ENCODE measurements at regions not wholly inside any gene's neighbourhood (a gene's known extent, or its start where the extent isn't known, plus 50 kb on each side); places are given as distances from the start of the nearest gene placed in this dataset.

GRCh38 chr13:75042807-75043206, 439.2 kb downstream of the TBC1D4 start:
- no peaks in the 10 kb centered on the region for H3K9me3 ChIP-seq
- no peak overlapping the region for H2AFZ ChIP-seq (ENCODE audit: low read depth)
- H3K36me3 ChIP-seq (replicated peaks in 1 of 2; ENCODE audit: control insufficient read depth in 1 of 2, insufficient read depth in 2 of 2, low read length in 1 of 2), result no peaks in the 10 kb centered on the region
- TF ChIP-seq SMC3 (IDR thresholded peaks at IDR 0.05; ENCODE audit: low read depth, low read length) (no peak), RCOR1 (IDR thresholded peaks at IDR 0.05; ENCODE audit: low read length) (no peak), EZH2phosphoT487 (IDR thresholded peaks at IDR 0.05; ENCODE audit: borderline replicate concordance, low read depth) (no peak), RAD21 (IDR thresholded peaks at IDR 0.05; ENCODE audit: low read length) (no peak), MXI1 (IDR thresholded peaks at IDR 0.05; ENCODE audit: low read depth, low read length) (no peak), RXRA (IDR thresholded peaks at IDR 0.05; ENCODE audit: borderline replicate concordance, low read depth) (no peak), SIN3A (IDR thresholded peaks at IDR 0.05; ENCODE audit: borderline replicate concordance, low read depth, low read length) (no peak), CTCF (IDR thresholded peaks at IDR 0.05) (no peak)
- 52% methylated on average over 1 of the region's 1 CpG for WGBS (ENCODE audit: low lambda C conversion rate)
- H3K4me1 ChIP-seq (ENCODE audit: control insufficient read depth in 1 of 2, insufficient read depth in 2 of 2, low read depth in 1 of 2, low read length in 1 of 2), result no peaks in the 10 kb centered on the region
- no peak overlapping the region for H3K27ac ChIP-seq (ENCODE audit: low read depth in 2 of 2, low read length in 1 of 2)
- no peaks in the 10 kb centered on the region for H3K9me2 ChIP-seq
- H4K20me1 ChIP-seq (ENCODE audit: insufficient read depth), result no peaks in the 10 kb centered on the region
- H3K27me3 ChIP-seq (ENCODE audit: insufficient read depth), result no peaks in the 10 kb centered on the region
- H3F3A ChIP-seq (replicated peaks; ENCODE audit: insufficient read depth), result no peaks in the 10 kb centered on the region
- no peak overlapping the region for H3K9ac ChIP-seq
- H3K4me2 ChIP-seq, result no peak overlapping the region
- POLR2A ChIA-PET, result no interaction called here
- H3K4me3 ChIP-seq (ENCODE audit: low read depth in 2 of 2, low read length in 1 of 2), result no peak overlapping the region
- no peak for DNase-seq
- CTCF ChIA-PET, result no interaction called here
- no peaks in the 10 kb centered on the region for H3K79me2 ChIP-seq (ENCODE audit: insufficient read depth)

- Histone ChIP-seq H3K9me3 (peaks cover 11% of the 10 kb centered on the region; the same call in 1 of the 2 replicates), H3K4me1 (ENCODE audit: control insufficient read depth in 1 of 2, insufficient read depth in 2 of 2, low read depth in 1 of 2, low read length in 1 of 2) (no peaks in the 10 kb centered on the region), H3K27ac (ENCODE audit: low read depth in 2 of 2, low read length in 1 of 2) (no peak overlapping the region), H3K79me2 (ENCODE audit: insufficient read depth) (no peaks in the 10 kb centered on the region), H3K27me3 (ENCODE audit: insufficient read depth) (no peaks in the 10 kb centered on the region), H3F3A (replicated peaks; ENCODE audit: insufficient read depth) (no peaks in the 10 kb centered on the region), H3K36me3 (replicated peaks in 1 of 2; ENCODE audit: control insufficient read depth in 1 of 2, insufficient read depth in 2 of 2, low read length in 1 of 2) (no peaks in the 10 kb centered on the region), H4K20me1 (ENCODE audit: insufficient read depth) (no peaks in the 10 kb centered on the region), H3K4me2 (no peak overlapping the region), H3K9ac (no peak overlapping the region), H2AFZ (ENCODE audit: low read depth) (no peak overlapping the region), H3K9me2 (no peaks in the 10 kb centered on the region), H3K4me3 (ENCODE audit: low read depth in 2 of 2, low read length in 1 of 2) (no peak overlapping the region)
- ChIA-PET POLR2A (no interaction called here), CTCF (interaction anchor here (1.2 kb wide), 1 partner anchor 13 kb away, joined by 3 read pairs; no protein-coding TSS in a partner anchor)
- DNase-seq, result no peak
- 52% methylated on average over 1 of the region's 1 CpG for WGBS (ENCODE audit: low lambda C conversion rate)
- TF ChIP-seq RCOR1 (IDR thresholded peaks at IDR 0.05; ENCODE audit: low read length), result no peak
- no peak for TF ChIP-seq GATA2 (CRISPR knock-in tag; IDR thresholded peaks at IDR 0.05)
- no peak for TF ChIP-seq JUND (IDR thresholded peaks at IDR 0.05)
- no peak for TF ChIP-seq PBX3 (IDR thresholded peaks at IDR 0.05)
- TF ChIP-seq TCF12 (IDR thresholded peaks at IDR 0.05), result no peak
Measured at GRCh38 chr13:75038393-75039113, 443.4 kb downstream of the TBC1D4 start.
